HG03045 (cell line): ENCODE measurements at regions not wholly inside any gene's neighbourhood (a gene's known extent, or its start where the extent isn't known, plus 50 kb on each side); places are given as distances from the start of the nearest gene placed in this dataset.
"Not testable (repeated sequence)": the region's sequence is repeated elsewhere in the genome, so short reads cannot be mapped to it uniquely, and the experiment has no call there.

Source experiments
- ATAC-seq: cut with Tn5 transposase; IDR thresholded peaks from one replicate; pipeline ENCODE4 v1.9.1; 2021; ENCODE audit warnings: mild to moderate bottlenecking, moderate library complexity; ENCODE audit not compliant: unreplicated experiment

- no peak for ATAC-seq
Observed at GRCh38 chr6:44733868-44734267, 346.4 kb downstream of the CDC5L start.

GRCh38 chr6:44734886-44735629 lies 347.6 kb downstream of the CDC5L start:
- ATAC-seq = no peak

- peak; percentile 75 for ATAC-seq
Observed at GRCh38 chr6:44735630-44735963, 348.1 kb downstream of the CDC5L start.

- no peak for ATAC-seq
Observed at GRCh38 chr6:44737341-44737740, 349.8 kb downstream of the CDC5L start.

- no peak for ATAC-seq
Observed at GRCh38 chr6:44737829-44738528, 350.5 kb downstream of the CDC5L start.

- ATAC-seq = no peak
Observed at GRCh38 chr6:44738601-44739146, 351.2 kb downstream of the CDC5L start.

- no peak for ATAC-seq
Observed at GRCh38 chr6:44739181-44739580, 351.7 kb downstream of the CDC5L start.

GRCh38 chr6:44740566-44741120 lies 353.1 kb downstream of the CDC5L start:
- no peak for ATAC-seq

GRCh38 chr6:44742201-44742600 lies 354.7 kb downstream of the CDC5L start:
- no peak for ATAC-seq

- no peak for ATAC-seq
Observed at GRCh38 chr6:44742828-44743372, 355.4 kb downstream of the CDC5L start.

GRCh38 chr6:44760116-44760515 lies 372.6 kb downstream of the CDC5L start:
- not testable (repeated sequence) for ATAC-seq

GRCh38 chr6:44761046-44761445 lies 373.5 kb downstream of the CDC5L start:
- ATAC-seq = no peak

GRCh38 chr6:44762496-44762895 lies 375.0 kb downstream of the CDC5L start:
- no peak for ATAC-seq

GRCh38 chr6:44771647-44772415 lies 384.3 kb downstream of the CDC5L start:
- no peak for ATAC-seq

- no peak for ATAC-seq
Observed at GRCh38 chr6:44772838-44773237, 385.3 kb downstream of the CDC5L start.

GRCh38 chr6:44775121-44775520 lies 387.6 kb downstream of the CDC5L start:
- ATAC-seq = no peak

- ATAC-seq = no peak
Observed at GRCh38 chr6:44776344-44776743, 388.8 kb downstream of the CDC5L start.

- no peak for ATAC-seq
Observed at GRCh38 chr6:44778513-44778912, 391.0 kb downstream of the CDC5L start.
